ENCODE measurements at regions not wholly inside any gene's neighbourhood (a gene's known extent, or its start where the extent isn't known, plus 50 kb on each side); places are given as distances from the start of the nearest gene placed in this dataset.

GRCh38 chr14:26395726-26396125 is 202.1 kb downstream of the NOVA1 start:
- DNase-seq (ENCODE audit: extremely low read depth, low read depth): no peak

GRCh38 chr14:26394150-26394810 is 203.6 kb downstream of the NOVA1 start:
- peak; percentile 15 for DNase-seq (ENCODE audit: extremely low read depth, low read depth)

GRCh38 chr14:26392498-26392897 is 205.3 kb downstream of the NOVA1 start:
- DNase-seq (ENCODE audit: extremely low read depth, low read depth): no peak

- DNase-seq (ENCODE audit: extremely low read depth, low read depth): no peak
Observed at GRCh38 chr14:26389646-26390508, 208.0 kb downstream of the NOVA1 start.

- DNase-seq (ENCODE audit: extremely low read depth, low read depth): no peak
Observed at GRCh38 chr14:26385310-26385709, 212.5 kb downstream of the NOVA1 start.

- no peak for DNase-seq (ENCODE audit: extremely low read depth, low read depth)
Observed at GRCh38 chr14:26382901-26383685, 214.7 kb downstream of the NOVA1 start.

- no peak for DNase-seq (ENCODE audit: extremely low read depth, low read depth)
Observed at GRCh38 chr14:26381405-26381804, 216.4 kb downstream of the NOVA1 start.

- DNase-seq (ENCODE audit: extremely low read depth, low read depth): no peak
Observed at GRCh38 chr14:26380637-26381036, 217.2 kb downstream of the NOVA1 start.

- no peak for DNase-seq (ENCODE audit: extremely low read depth, low read depth)
Observed at GRCh38 chr14:26379951-26380350, 217.9 kb downstream of the NOVA1 start.

- no peak for DNase-seq (ENCODE audit: extremely low read depth, low read depth)
Observed at GRCh38 chr14:26377150-26377549, 220.7 kb downstream of the NOVA1 start.

- DNase-seq (ENCODE audit: extremely low read depth, low read depth): no peak
Observed at GRCh38 chr14:26370115-26370514, 227.7 kb downstream of the NOVA1 start.

GRCh38 chr14:26363689-26364088 is 234.1 kb downstream of the NOVA1 start:
- no peak for DNase-seq (ENCODE audit: extremely low read depth, low read depth)

- no peak for DNase-seq (ENCODE audit: extremely low read depth, low read depth)
Observed at GRCh38 chr14:26344596-26344995, 253.2 kb downstream of the NOVA1 start.

- DNase-seq (ENCODE audit: extremely low read depth, low read depth): no peak
Observed at GRCh38 chr14:26339381-26339780, 258.5 kb downstream of the NOVA1 start.

GRCh38 chr14:26338231-26338630 is 259.6 kb downstream of the NOVA1 start:
- DNase-seq (ENCODE audit: extremely low read depth, low read depth): no peak

GRCh38 chr14:26334288-26334687 is 263.5 kb downstream of the NOVA1 start:
- DNase-seq (ENCODE audit: extremely low read depth, low read depth): no peak

GRCh38 chr14:26332966-26333365 is 264.9 kb downstream of the NOVA1 start:
- no peak for DNase-seq (ENCODE audit: extremely low read depth, low read depth)

GRCh38 chr14:26330982-26331381 is 266.9 kb downstream of the NOVA1 start:
- DNase-seq (ENCODE audit: extremely low read depth, low read depth): no peak

- no peak for DNase-seq (ENCODE audit: extremely low read depth, low read depth)
Observed at GRCh38 chr14:26328791-26329190, 269.0 kb downstream of the NOVA1 start.

- DNase-seq (ENCODE audit: extremely low read depth, low read depth): no peak
Observed at GRCh38 chr14:26323869-26324268, 274.0 kb downstream of the NOVA1 start.

GRCh38 chr14:26320886-26321285 is 276.9 kb downstream of the NOVA1 start:
- DNase-seq (ENCODE audit: extremely low read depth, low read depth): no peak

All from NCI-H460 (cell line).